ENCODE measurements at regions not wholly inside any gene's neighbourhood (a gene's known extent, or its start where the extent isn't known, plus 50 kb on each side); places are given as distances from the start of the nearest gene placed in this dataset.
A peak's percentile ranks its signal among the peaks of the same experiment; 100 is the strongest.

DNA sequence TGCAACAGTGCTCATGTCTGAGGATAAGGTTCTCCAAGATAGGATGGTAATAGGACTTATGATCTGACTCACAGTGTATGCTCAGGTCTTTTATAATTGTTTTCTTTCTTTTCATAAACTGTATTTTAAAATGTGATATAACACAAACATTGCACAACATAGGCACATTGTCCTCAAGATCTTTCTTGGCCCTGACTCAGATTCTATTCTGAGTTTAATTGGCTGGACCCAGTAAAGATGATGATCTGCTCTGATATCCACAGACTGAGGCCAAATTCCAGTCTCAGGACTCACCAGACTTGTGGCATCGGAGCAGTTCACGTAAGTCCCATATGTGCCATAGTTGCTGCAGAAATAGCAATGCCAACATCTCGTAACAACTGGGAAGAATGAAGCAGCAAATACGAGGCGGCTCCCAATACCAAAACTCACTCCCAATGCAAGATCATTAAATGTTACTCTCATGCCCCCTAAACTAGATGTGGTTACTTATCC is 448.9 kb upstream of the SLC14A2 start:
- Histone ChIP-seq H3K36me3 (no peaks in the 10 kb centered on the region), H3K9me3 (no peaks in the 10 kb centered on the region), H3K4me3 (no peak overlapping the region), H3K27ac (peak overlapping the region in 1 of 2 donors; percentile 40), H3K4me1 (replicated peaks) (peaks cover 11% of the 10 kb centered on the region), H3K27me3 (replicated peaks; ENCODE audit: insufficient read depth) (no peaks in the 10 kb centered on the region)
- TF ChIP-seq POLR2A (IDR thresholded peaks at IDR 0.05) (no peak), POLR2AphosphoS5 (IDR thresholded peaks at IDR 0.05) (peak; percentile 94)
- TF ChIP-seq, protein P1, sequence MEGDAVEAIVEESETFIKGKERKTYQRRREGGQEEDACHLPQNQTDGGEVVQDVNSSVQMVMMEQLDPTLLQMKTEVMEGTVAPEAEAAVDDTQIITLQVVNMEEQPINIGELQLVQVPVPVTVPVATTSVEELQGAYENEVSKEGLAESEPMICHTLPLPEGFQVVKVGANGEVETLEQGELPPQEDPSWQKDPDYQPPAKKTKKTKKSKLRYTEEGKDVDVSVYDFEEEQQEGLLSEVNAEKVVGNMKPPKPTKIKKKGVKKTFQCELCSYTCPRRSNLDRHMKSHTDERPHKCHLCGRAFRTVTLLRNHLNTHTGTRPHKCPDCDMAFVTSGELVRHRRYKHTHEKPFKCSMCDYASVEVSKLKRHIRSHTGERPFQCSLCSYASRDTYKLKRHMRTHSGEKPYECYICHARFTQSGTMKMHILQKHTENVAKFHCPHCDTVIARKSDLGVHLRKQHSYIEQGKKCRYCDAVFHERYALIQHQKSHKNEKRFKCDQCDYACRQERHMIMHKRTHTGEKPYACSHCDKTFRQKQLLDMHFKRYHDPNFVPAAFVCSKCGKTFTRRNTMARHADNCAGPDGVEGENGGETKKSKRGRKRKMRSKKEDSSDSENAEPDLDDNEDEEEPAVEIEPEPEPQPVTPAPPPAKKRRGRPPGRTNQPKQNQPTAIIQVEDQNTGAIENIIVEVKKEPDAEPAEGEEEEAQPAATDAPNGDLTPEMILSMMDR (IDR thresholded peaks at IDR 0.05) = no peak
- peak; percentile 65 for DNase-seq (ENCODE audit: low spot score)
- intact Hi-C loops (cut with DNase I) = no loop called here
- 35% methylated on average over 5 of the region's 5 CpGs for WGBS

- H3K27me3 ChIP-seq (replicated peaks; ENCODE audit: insufficient read depth) = no peaks in the 10 kb centered on the region
Measured at GRCh38 chr18:45166836-45167551, 448.3 kb upstream of the SLC14A2 start.

DNA sequence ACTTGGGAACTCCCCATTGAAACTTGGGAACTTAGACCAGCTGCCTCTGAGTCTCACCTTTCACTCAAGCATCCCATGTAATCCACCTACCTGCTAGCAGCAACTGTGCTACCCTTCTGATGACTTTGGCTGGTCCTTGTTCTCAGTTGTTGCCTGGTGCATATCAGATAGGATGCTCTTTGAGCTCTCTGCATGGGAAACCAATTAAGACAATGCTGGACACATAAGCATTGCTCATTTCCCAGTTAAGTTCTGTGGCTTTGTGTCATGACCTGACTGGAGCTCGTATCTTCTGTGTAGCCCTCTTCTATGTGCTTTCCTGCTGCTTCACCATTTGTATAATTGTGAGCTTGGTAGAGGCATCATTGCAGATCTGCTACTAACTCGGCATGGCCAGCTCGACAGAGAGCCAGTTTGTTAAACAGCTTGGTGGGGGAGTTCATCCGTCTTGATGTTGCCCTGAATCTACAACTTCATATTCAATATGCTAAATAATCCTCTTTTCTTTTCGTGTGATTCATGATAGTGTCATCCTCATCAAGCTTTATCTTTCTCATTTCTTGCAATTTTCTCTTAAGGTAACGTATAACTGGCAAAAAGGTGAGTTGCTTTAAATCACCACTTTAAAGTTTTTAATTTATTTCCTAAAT is 447.5 kb upstream of the SLC14A2 start:
- H3K4me3 ChIP-seq = no peak overlapping the region
- H3K9me3 ChIP-seq = no peaks in the 10 kb centered on the region
- intact Hi-C loops (cut with DNase I) = no loop called here
- TF ChIP-seq POLR2A (IDR thresholded peaks at IDR 0.05) = no peak
- TF ChIP-seq POLR2AphosphoS5 (IDR thresholded peaks at IDR 0.05) = no peak
- TF ChIP-seq, protein P1 (IDR thresholded peaks at IDR 0.05) = no peak
- no peak overlapping the region for H3K27ac ChIP-seq
- peaks cover 11% of the 10 kb centered on the region for H3K4me1 ChIP-seq (replicated peaks)
- no peak for DNase-seq (ENCODE audit: low spot score)
- no peaks in the 10 kb centered on the region for H3K27me3 ChIP-seq (replicated peaks; ENCODE audit: insufficient read depth)
- WGBS = 75% methylated on average over 6 of the region's 6 CpGs
- H3K36me3 ChIP-seq = no peaks in the 10 kb centered on the region

More at GRCh38 chr18:45166836-45167551, 448.3 kb upstream of the SLC14A2 start:
- H3K4me3 ChIP-seq = no peak overlapping the region
- DNase-seq (ENCODE audit: low spot score) = peak; percentile 8
- peak overlapping the region in 1 of 2 donors; percentile 40 for H3K27ac ChIP-seq
- peaks cover 11% of the 10 kb centered on the region for H3K4me1 ChIP-seq (replicated peaks)
- intact Hi-C loops (cut with DNase I) = no loop called here
- no peak for TF ChIP-seq POLR2A (IDR thresholded peaks at IDR 0.05)
- TF ChIP-seq, protein P1 (IDR thresholded peaks at IDR 0.05) = no peak
- TF ChIP-seq POLR2AphosphoS5 (IDR thresholded peaks at IDR 0.05) = no peak
- WGBS = 30% methylated on average over 5 of the region's 5 CpGs
- no peaks in the 10 kb centered on the region for H3K36me3 ChIP-seq
- H3K9me3 ChIP-seq = no peaks in the 10 kb centered on the region

GRCh38 chr18:45168866-45169600 is 446.2 kb upstream of the SLC14A2 start:
- Histone ChIP-seq H3K36me3 (no peaks in the 10 kb centered on the region), H3K27me3 (replicated peaks; ENCODE audit: insufficient read depth) (no peaks in the 10 kb centered on the region), H3K4me1 (replicated peaks) (peaks cover 11% of the 10 kb centered on the region), H3K4me3 (no peak overlapping the region), H3K27ac (no peak overlapping the region), H3K9me3 (no peaks in the 10 kb centered on the region)
- intact Hi-C loops (cut with DNase I) = no loop called here
- DNase-seq (ENCODE audit: low spot score) = no peak
- no peak for TF ChIP-seq POLR2AphosphoS5 (IDR thresholded peaks at IDR 0.05)
- TF ChIP-seq POLR2A (IDR thresholded peaks at IDR 0.05) = no peak
- TF ChIP-seq, protein P1 (IDR thresholded peaks at IDR 0.05) = no peak
- 89% methylated on average over 2 of the region's 2 CpGs for WGBS
